ENCODE measurements at regions not wholly inside any gene's neighbourhood (a gene's known extent, or its start where the extent isn't known, plus 50 kb on each side); places are given as distances from the start of the nearest gene placed in this dataset.
"Not testable (repeated sequence)": the region's sequence is repeated elsewhere in the genome, so short reads cannot be mapped to it uniquely, and the experiment has no call there.

GRCh38 chr11:66789097-66789890 is 53.9 kb upstream of the RCE1 start:
- peak; percentile 69 for DNase-seq (ENCODE audit: low read depth)

GRCh38 chr11:66787934-66788758 is 55.1 kb upstream of the RCE1 start:
- no peak for DNase-seq (ENCODE audit: low read depth)

DNA sequence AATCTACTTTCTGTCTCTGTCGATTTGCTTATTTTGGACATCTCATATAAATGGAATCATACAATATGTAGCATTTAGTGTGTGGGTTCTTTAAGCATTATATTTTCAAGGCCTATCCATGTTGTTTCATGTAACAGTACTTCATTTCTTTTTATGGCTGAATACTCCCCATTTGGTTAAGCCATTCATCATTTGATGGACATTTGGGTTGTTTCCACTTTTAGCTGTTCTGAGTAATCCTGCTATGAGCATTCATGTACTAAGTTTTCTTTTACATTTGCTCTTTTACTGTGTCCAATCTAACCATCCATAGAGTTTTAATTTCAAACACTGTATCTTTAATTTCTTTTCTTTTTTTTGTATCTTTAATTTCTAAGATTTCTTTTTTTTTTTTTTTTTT is 55.6 kb upstream of the SPTBN2 start:
- no peak for DNase-seq (ENCODE audit: low read depth)

DNA sequence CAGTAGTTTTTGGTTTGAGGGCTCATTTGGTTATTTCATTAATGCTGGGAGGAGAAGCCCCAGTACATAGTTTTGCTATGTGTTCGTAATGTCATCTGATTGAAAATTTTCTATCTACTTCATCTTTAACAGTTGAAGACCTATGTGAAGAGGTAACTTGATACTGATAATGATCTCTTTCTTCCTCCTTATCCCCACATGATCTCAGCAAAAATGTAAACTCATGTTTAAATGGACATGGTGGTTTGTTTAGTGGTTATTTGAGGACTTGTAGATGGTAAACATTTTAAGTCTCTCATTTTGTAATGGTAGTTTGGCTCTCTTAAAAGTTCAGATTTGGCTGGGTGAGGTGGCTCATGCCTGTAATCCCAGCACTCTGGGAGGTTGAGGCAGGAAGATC is 53.7 kb upstream of the SPTBN2 start:
- no peak for DNase-seq (ENCODE audit: low read depth)

- not testable (repeated sequence) for DNase-seq (ENCODE audit: low read depth)
Measured at GRCh38 chr11:66779651-66780050, 50.6 kb upstream of the SPTBN2 start.

Measured in Daoy (cell line).